Superior temporal gyrus (tissue), 1 donor: ENCODE measurements at regions not wholly inside any gene's neighbourhood (a gene's known extent, or its start where the extent isn't known, plus 50 kb on each side); places are given as distances from the start of the nearest gene placed in this dataset.

Source experiments
- DNase-seq: peaks from one replicate; pipeline ENCODE4 v3.0.0-alpha.2; 2016; ENCODE audit errors: extremely low spot score

- no peak for DNase-seq
These were observed 71.5 kb upstream of the DTNBP1 start for GRCh38 chr6:15734118-15734897.

- DNase-seq: no peak
These were observed 68.1 kb upstream of the DTNBP1 start for GRCh38 chr6:15730922-15731321.

- DNase-seq: no peak
These were observed 67.6 kb upstream of the DTNBP1 start for GRCh38 chr6:15730442-15730841.

DNA sequence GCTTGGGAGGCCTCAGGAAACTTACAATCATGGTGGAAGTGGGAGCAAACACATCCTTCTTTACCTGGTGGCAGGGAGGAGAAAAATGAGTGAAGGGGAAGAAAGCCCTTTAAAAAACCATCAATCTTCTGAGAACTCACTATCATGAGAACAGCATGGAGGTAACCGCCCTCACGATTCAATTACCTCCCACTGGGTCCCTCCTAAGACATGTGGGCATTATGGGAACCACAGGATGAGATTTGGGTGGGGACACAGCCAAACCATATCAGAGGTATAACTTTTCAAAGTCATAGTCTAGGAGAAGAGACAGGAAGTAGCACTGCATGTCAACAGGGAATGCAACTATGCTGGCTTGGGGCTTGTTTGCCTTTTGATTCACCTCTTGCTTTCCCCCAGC, 59.9 kb upstream of the DTNBP1 start:
- DNase-seq: no peak

DNA sequence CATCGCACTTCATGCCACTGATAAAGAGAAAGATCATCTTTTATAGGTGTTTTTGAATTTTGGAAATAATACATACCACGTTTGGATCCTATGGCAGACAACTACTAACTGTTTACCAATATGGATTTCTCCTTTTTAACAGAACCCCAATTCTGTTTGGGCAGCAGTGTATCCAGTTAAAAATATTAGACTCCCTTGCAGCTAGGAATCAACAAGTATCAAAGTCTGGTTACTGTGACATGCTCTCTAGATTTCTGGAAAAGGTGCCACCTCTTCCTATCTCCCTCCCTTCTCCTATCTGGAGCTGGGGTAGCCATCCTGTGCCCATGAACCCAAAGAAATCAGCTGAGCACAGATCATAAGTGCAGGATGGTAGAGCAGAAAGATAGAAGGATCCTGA, 54.1 kb upstream of the DTNBP1 start:
- no peak for DNase-seq

- no peak for DNase-seq
These were observed 53.0 kb upstream of the DTNBP1 start for GRCh38 chr6:15715851-15716250.

- DNase-seq: no peak
These were observed 52.2 kb upstream of the DTNBP1 start for GRCh38 chr6:15715060-15715459.

GRCh38 chr6:15714658-15715057, 51.8 kb upstream of the DTNBP1 start:
- DNase-seq: no peak

DNA sequence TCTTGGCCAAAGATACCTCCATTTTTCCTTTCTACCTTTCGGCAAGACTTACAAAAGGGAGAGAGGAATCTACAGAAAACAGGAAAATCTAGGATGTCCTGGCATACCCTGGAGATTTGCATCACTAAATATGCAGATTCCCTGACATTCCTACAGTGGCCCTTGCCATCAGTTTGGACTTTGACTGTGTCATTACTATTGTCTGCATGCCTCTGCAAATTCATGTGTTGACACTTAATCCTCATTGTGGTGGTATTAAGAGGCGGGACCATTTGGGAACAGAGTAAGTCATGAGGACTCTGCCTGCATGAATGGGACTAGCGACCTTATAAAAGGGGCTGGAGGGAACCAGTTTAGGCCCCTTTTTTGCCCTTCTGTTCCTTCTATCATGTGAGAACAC, 50.5 kb upstream of the DTNBP1 start:
- no peak for DNase-seq

DNA sequence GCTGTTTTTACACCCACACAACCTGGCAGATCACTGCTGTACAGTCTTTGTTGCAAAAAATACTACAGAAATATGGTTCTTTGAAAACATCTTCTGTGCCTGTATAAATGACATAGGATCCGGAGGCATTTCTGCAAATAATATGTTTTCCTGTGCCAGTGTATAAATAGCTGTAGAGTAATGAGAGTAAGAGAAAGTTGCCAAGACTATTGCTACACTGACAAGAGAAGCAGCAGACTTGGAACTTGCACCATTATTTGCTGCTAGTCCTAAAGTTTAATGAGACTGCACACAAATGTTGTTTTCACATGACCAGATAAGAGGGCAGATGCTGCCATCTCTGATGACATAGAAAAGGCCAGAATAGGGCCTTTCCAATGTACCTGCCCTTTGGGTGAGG, 50.0 kb upstream of the DTNBP1 start:
- DNase-seq: no peak
